Skin of body (tissue), 1 donor: ENCODE measurements at regions not wholly inside any gene's neighbourhood (a gene's known extent, or its start where the extent isn't known, plus 50 kb on each side); places are given as distances from the start of the nearest gene placed in this dataset.
A peak's percentile ranks its signal among the peaks of the same experiment; 100 is the strongest.
"Not testable (repeated sequence)": the region's sequence is repeated elsewhere in the genome, so short reads cannot be mapped to it uniquely, and the experiment has no call there.

Experiments used
- DNase-seq: peaks from one replicate; lab custom pipeline; 2025; lab: John Stamatoyannopoulos, UW

- no peak for DNase-seq
Measured at GRCh38 chr10:30734901-30735300, 105.3 kb upstream of the LYZL2 start.

GRCh38 chr10:30732671-30733070 lies 103.1 kb upstream of the LYZL2 start:
- DNase-seq, result no peak

GRCh38 chr10:30731963-30732362 lies 102.4 kb upstream of the LYZL2 start:
- DNase-seq, result no peak

GRCh38 chr10:30730306-30730705 lies 100.8 kb upstream of the LYZL2 start:
- DNase-seq, result no peak

- DNase-seq, result no peak
Measured at GRCh38 chr10:30728766-30729165, 99.2 kb upstream of the LYZL2 start.

GRCh38 chr10:30728127-30728526 lies 98.6 kb upstream of the LYZL2 start:
- no peak for DNase-seq

- DNase-seq, result no peak
Measured at GRCh38 chr10:30727524-30727923, 98.0 kb upstream of the LYZL2 start.

GRCh38 chr10:30726783-30727414 lies 97.3 kb upstream of the LYZL2 start:
- peak; percentile 51 for DNase-seq

GRCh38 chr10:30725661-30726060 lies 96.1 kb upstream of the LYZL2 start:
- DNase-seq, result no peak

GRCh38 chr10:30724296-30724695 lies 94.7 kb upstream of the LYZL2 start:
- DNase-seq, result peak; percentile 55

- DNase-seq, result no peak
Measured at GRCh38 chr10:30722956-30723620, 93.5 kb upstream of the LYZL2 start.

GRCh38 chr10:30719832-30720231 lies 90.3 kb upstream of the LYZL2 start:
- DNase-seq, result no peak

GRCh38 chr10:30709700-30710358 lies 80.3 kb upstream of the LYZL2 start:
- no peak for DNase-seq

GRCh38 chr10:30709229-30709628 lies 79.7 kb upstream of the LYZL2 start:
- no peak for DNase-seq

- no peak for DNase-seq
Measured at GRCh38 chr10:30708234-30708633, 78.7 kb upstream of the LYZL2 start.

- not testable (repeated sequence) for DNase-seq
Measured at GRCh38 chr10:30706189-30706588, 76.6 kb upstream of the LYZL2 start.

- no peak for DNase-seq
Measured at GRCh38 chr10:30705625-30706149, 76.1 kb upstream of the LYZL2 start.

- DNase-seq, result no peak
Measured at GRCh38 chr10:30705101-30705624, 75.6 kb upstream of the LYZL2 start.

GRCh38 chr10:30704601-30705100 lies 75.1 kb upstream of the LYZL2 start:
- DNase-seq, result not testable (repeated sequence)

- no peak for DNase-seq
Measured at GRCh38 chr10:30704026-30704600, 74.6 kb upstream of the LYZL2 start.

- not testable (repeated sequence) for DNase-seq
Measured at GRCh38 chr10:30703446-30703845, 73.9 kb upstream of the LYZL2 start.

- DNase-seq, result no peak
Measured at GRCh38 chr10:30702860-30703259, 73.3 kb upstream of the LYZL2 start.
